SK-N-SH (cell line): ENCODE measurements at regions not wholly inside any gene's neighbourhood (a gene's known extent, or its start where the extent isn't known, plus 50 kb on each side); places are given as distances from the start of the nearest gene placed in this dataset.

Source experiments
- CTCF ChIA-PET: fragments of 300-600, 350-600 bp; formaldehyde crosslinking; extraction: SDS; loops from one replicate; lab custom pipeline; 2021; lab: Yijun Ruan, JAX
- POLR2A ChIA-PET: fragments of 350-600 bp; sonication (Branson Sonifier 250); formaldehyde crosslinking; extraction: SDS; loops from one replicate; lab custom pipeline; 2020; ENCODE audit warnings: antibody characterized with exemption, inconsistent platforms; lab: Yijun Ruan, JAX
- DNase-seq: peaks from one replicate; pipeline ENCODE4 v3.0.0; 2012
- H2AFZ ChIP-seq: fragments of 200-600 bp; sonication (generic); 2 replicates; pipeline ENCODE4 v1.8.1; 2016; ENCODE audit warnings: antibody characterized with exemption, mild to moderate bottlenecking, low read depth
- H3F3A ChIP-seq: fragments of 200-600 bp; sonication (generic); replicated peaks from 2 replicates; pipeline ENCODE3; 2016; ENCODE audit warnings: antibody characterized with exemption, mild to moderate bottlenecking; ENCODE audit not compliant: insufficient read depth
- H3K27ac ChIP-seq, 2 experiments: fragments of 200-500 bp in 1 of 2; fragments of 200-600 bp in 1 of 2; sonication (Bioruptor generic) in 1 of 2; sonication (generic), shearing (Covaris generic) in 1 of 2; 2 replicates each; pipeline versions ENCODE4 v1.5.1 to v1.6.1; 2014 to 2016; ENCODE audit warnings: low read depth in 2 of 2, inconsistent platforms in 1 of 2, low read length in 1 of 2, mild to moderate bottlenecking in 1 of 2, mixed read lengths in 1 of 2
- H3K27me3 ChIP-seq: fragments of 200-600 bp; sonication (generic), shearing (Covaris generic); 2 replicates; pipeline ENCODE4 v1.6.1; 2016; ENCODE audit warnings: mixed run types; ENCODE audit not compliant: insufficient read depth
- H3K36me3 ChIP-seq, 2 experiments: fragments of 200-500 bp in 1 of 2; fragments of 200-600 bp in 1 of 2; sonication (Bioruptor generic) in 1 of 2; sonication (generic) in 1 of 2; replicated peaks in 1 of 2; 2 replicates each; pipeline versions ENCODE3 to v1.5.1; 2014 to 2016; ENCODE audit warnings: low read length in 1 of 2, mild to moderate bottlenecking in 1 of 2; ENCODE audit not compliant: insufficient read depth in 2 of 2, control insufficient read depth in 1 of 2
- H3K4me1 ChIP-seq, 2 experiments: fragments of 200-500 bp in 1 of 2; fragments of 200-600 bp in 1 of 2; sonication (Bioruptor generic) in 1 of 2; sonication (generic), shearing (Covaris generic) in 1 of 2; 2 replicates each; pipeline versions ENCODE4 v1.5.1 to v1.6.1; 2014 to 2016; ENCODE audit warnings: low read depth in 1 of 2, low read length in 1 of 2, mixed run types in 1 of 2; ENCODE audit not compliant: insufficient read depth in 2 of 2, control insufficient read depth in 1 of 2
- H3K4me2 ChIP-seq: fragments of 200-600 bp; sonication (generic), shearing (Covaris generic); 2 replicates; pipeline ENCODE4 v1.6.1; 2017; ENCODE audit warnings: mixed run types
- H3K4me3 ChIP-seq, 2 experiments: fragments of 200-500 bp in 1 of 2; fragments of 200-600 bp in 1 of 2; sonication (Bioruptor generic) in 1 of 2; sonication (generic), shearing (Covaris generic) in 1 of 2; 2 replicates each; pipeline versions ENCODE4 v1.5.1 to v1.8.1; 2014 to 2016; ENCODE audit warnings: low read depth in 2 of 2, inconsistent platforms in 1 of 2, low read length in 1 of 2, mild to moderate bottlenecking in 1 of 2, mixed read lengths in 1 of 2, moderate library complexity in 1 of 2
- H3K79me2 ChIP-seq: fragments of 200-600 bp; sonication (generic); 2 replicates; pipeline ENCODE4 v1.8.1; 2017; ENCODE audit warnings: mild to moderate bottlenecking; ENCODE audit not compliant: insufficient read depth
- H3K9ac ChIP-seq: fragments of 200-600 bp; sonication (generic); 2 replicates; pipeline ENCODE4 v1.6.1; 2017; ENCODE audit warnings: mixed run types
- H3K9me2 ChIP-seq: fragments of 200-600 bp; sonication (generic); 2 replicates; pipeline ENCODE4 v1.6.1; 2017; ENCODE audit warnings: mixed run types
- H3K9me3 ChIP-seq: fragments of 200-600 bp; sonication (generic); 2 replicates; pipeline ENCODE4 v1.6.1; 2017; ENCODE audit warnings: mixed run types, mild to moderate bottlenecking, moderate library complexity
- H4K20me1 ChIP-seq: fragments of 200-600 bp; sonication (generic); 2 replicates; pipeline ENCODE4 v1.6.1; 2017; ENCODE audit warnings: mild to moderate bottlenecking, mixed run types; ENCODE audit not compliant: insufficient read depth
- CTCF ChIP-seq: fragments of 200-600 bp; sonication (generic); IDR thresholded peaks from 2 replicates; pipeline ENCODE4 v1.6.1; 2017; ENCODE audit warnings: antibody characterized with exemption, mild to moderate bottlenecking, moderate library complexity
- ELF1 ChIP-seq: IDR thresholded peaks from 2 replicates; pipeline ENCODE4 v1.4.0; 2012
- EP300 ChIP-seq, 2 experiments: IDR thresholded peaks; 2 replicates each; pipeline versions ENCODE4 v1.4.0 to v1.6.1; 2012; ENCODE audit warnings: borderline replicate concordance in 1 of 2, low read depth in 1 of 2, low read length in 1 of 2
- FOSL2 ChIP-seq: IDR thresholded peaks from 2 replicates; pipeline ENCODE4 v1.4.0; 2012; ENCODE audit warnings: low read depth, mild to moderate bottlenecking, moderate library complexity, borderline replicate concordance
- GATA2 ChIP-seq: sonication (generic); formaldehyde crosslinking; IDR thresholded peaks from 2 replicates; pipeline ENCODE4 v1.5.0; 2020; ENCODE audit warnings: mild to moderate bottlenecking, missing genetic modification reagents
- IRF3 ChIP-seq: fragments of 150-350 bp; IDR thresholded peaks from 2 replicates; pipeline ENCODE4 v1.6.1; 2016; ENCODE audit warnings: mild to moderate bottlenecking, low read depth, low read length
- MAX ChIP-seq: IDR thresholded peaks from 2 replicates; pipeline ENCODE4 v1.4.0; 2012; ENCODE audit warnings: low read depth
- MEF2A ChIP-seq: IDR thresholded peaks from 2 replicates; pipeline ENCODE4 v1.4.0; 2012; ENCODE audit warnings: low read depth, borderline replicate concordance
- MXI1 ChIP-seq: IDR thresholded peaks from 2 replicates; pipeline ENCODE4 v1.6.1; 2012; ENCODE audit warnings: mild to moderate bottlenecking, low read depth, low read length, improper control_type of control experiment
- NFIC ChIP-seq: IDR thresholded peaks from 2 replicates; pipeline ENCODE4 v1.4.0; 2012; ENCODE audit warnings: borderline replicate concordance
- PBX3 ChIP-seq: IDR thresholded peaks from 2 replicates; pipeline ENCODE4; 2012
- POLR2AphosphoS5 ChIP-seq: IDR thresholded peaks from 2 replicates; pipeline ENCODE4 v1.6.1; 2012; ENCODE audit warnings: low read depth, low read length
- RCOR1 ChIP-seq: fragments of 150-350 bp; IDR thresholded peaks from 2 replicates; pipeline ENCODE4 v1.6.1; 2017; ENCODE audit warnings: antibody characterized with exemption, low read length
- RFX5 ChIP-seq: IDR thresholded peaks from 2 replicates; pipeline ENCODE4 v1.6.1; 2012; ENCODE audit warnings: mild to moderate bottlenecking, improper control_type of control experiment, low read length
- SIN3A ChIP-seq: IDR thresholded peaks from 2 replicates; pipeline ENCODE4 v1.6.1; 2012; ENCODE audit warnings: low read depth, mild to moderate bottlenecking, low read length, moderate library complexity, borderline replicate concordance
- TCF12 ChIP-seq: IDR thresholded peaks from 2 replicates; pipeline ENCODE4 v1.4.0; 2012
- TEAD4 ChIP-seq: IDR thresholded peaks from 2 replicates; pipeline ENCODE4 v1.4.0; 2012; ENCODE audit warnings: mild to moderate bottlenecking, borderline replicate concordance; ENCODE audit not compliant: insufficient read depth
- USF1 ChIP-seq: IDR thresholded peaks from 2 replicates; pipeline ENCODE4 v1.4.0; 2012; ENCODE audit warnings: low read depth, borderline replicate concordance
- USF2 ChIP-seq: fragments of 150-350 bp; IDR thresholded peaks from 2 replicates; pipeline ENCODE4 v1.6.1; 2017; ENCODE audit warnings: antibody characterized with exemption, low read length, low read depth, borderline replicate concordance
- WGBS: methylation state at CpG from one replicate; pipeline ENCODE4 v1.1.6; 2017; ENCODE audit warnings: low lambda C conversion rate; 5-methylcytosine and 5-hydroxymethylcytosine counted together

- H3K9me2 ChIP-seq = 0 out of 2 replicates have a peak, but pooled peaks cover 2% of the 10 kb centered on the region
- no peaks in the 10 kb centered on the region for H3K79me2 ChIP-seq
- WGBS = 23% methylated on average over 3 of the region's 3 CpGs
- no peak overlapping the region for H3K4me2 ChIP-seq
- no peaks in the 10 kb centered on the region for H3K4me1 ChIP-seq
- ChIA-PET POLR2A (no interaction called here), CTCF (no interaction called here)
- H3K27me3 ChIP-seq = no peaks in the 10 kb centered on the region
- H3K36me3 ChIP-seq = no peaks in the 10 kb centered on the region
- H4K20me1 ChIP-seq = no peaks in the 10 kb centered on the region
- H3K9me3 ChIP-seq = no peaks in the 10 kb centered on the region
- no peak overlapping the region for H3K4me3 ChIP-seq
- TF ChIP-seq MAX = no peak
- TF ChIP-seq MXI1 = no peak
- no peak for TF ChIP-seq TCF12
- no peak for TF ChIP-seq RCOR1
- no peak for TF ChIP-seq TEAD4
- TF ChIP-seq POLR2AphosphoS5 = no peak
- no peak for TF ChIP-seq ELF1
- TF ChIP-seq FOSL2 = no peak
- no peak for TF ChIP-seq PBX3
- no peaks in the 10 kb centered on the region for H3F3A ChIP-seq
- no peak for DNase-seq
- no peak overlapping the region for H3K9ac ChIP-seq
- no peak overlapping the region for H3K27ac ChIP-seq
- no peak overlapping the region for H2AFZ ChIP-seq
Observed at GRCh38 chr4:35565640-35566039, 678.7 kb downstream of the ARAP2 start.

- Histone ChIP-seq H2AFZ (no peak overlapping the region), H3K9me2 (no peaks in the 10 kb centered on the region), H3F3A (no peaks in the 10 kb centered on the region), H3K9ac (no peak overlapping the region), H3K36me3 (no peaks in the 10 kb centered on the region), H3K4me1 (no peaks in the 10 kb centered on the region), H3K9me3 (no peaks in the 10 kb centered on the region), H3K79me2 (no peaks in the 10 kb centered on the region), H3K27me3 (no peaks in the 10 kb centered on the region), H3K4me3 (no peak overlapping the region), H3K4me2 (no peak overlapping the region), H3K27ac (no peak overlapping the region), H4K20me1 (no peaks in the 10 kb centered on the region)
- TF ChIP-seq GATA2 (CRISPR knock-in tag) = no peak
- no peak for TF ChIP-seq EP300 (IDR thresholded peaks at IDR 0.05; ENCODE audit: borderline replicate concordance in 1 of 2, low read depth in 1 of 2, low read length in 1 of 2)
- no peak for TF ChIP-seq USF2
- no peak for TF ChIP-seq MAX
- no peak for TF ChIP-seq TEAD4
- no peak for TF ChIP-seq CTCF
- no peak for TF ChIP-seq IRF3
- no peak for TF ChIP-seq SIN3A
- no peak for TF ChIP-seq USF1
- no peak for TF ChIP-seq POLR2AphosphoS5
- TF ChIP-seq NFIC = no peak
- TF ChIP-seq TCF12 = no peak
- TF ChIP-seq FOSL2 = no peak
- TF ChIP-seq PBX3 = no peak
- TF ChIP-seq RFX5 = no peak
- no peak for TF ChIP-seq MEF2A
- ChIA-PET POLR2A (no interaction called here), CTCF (no interaction called here)
- no peak for DNase-seq
Observed at GRCh38 chr4:35591035-35591434, 653.3 kb downstream of the ARAP2 start.
